ENCODE measurements at regions not wholly inside any gene's neighbourhood (a gene's known extent, or its start where the extent isn't known, plus 50 kb on each side); places are given as distances from the start of the nearest gene placed in this dataset.
"Not testable (repeated sequence)": the region's sequence is repeated elsewhere in the genome, so short reads cannot be mapped to it uniquely, and the experiment has no call there.

DNA sequence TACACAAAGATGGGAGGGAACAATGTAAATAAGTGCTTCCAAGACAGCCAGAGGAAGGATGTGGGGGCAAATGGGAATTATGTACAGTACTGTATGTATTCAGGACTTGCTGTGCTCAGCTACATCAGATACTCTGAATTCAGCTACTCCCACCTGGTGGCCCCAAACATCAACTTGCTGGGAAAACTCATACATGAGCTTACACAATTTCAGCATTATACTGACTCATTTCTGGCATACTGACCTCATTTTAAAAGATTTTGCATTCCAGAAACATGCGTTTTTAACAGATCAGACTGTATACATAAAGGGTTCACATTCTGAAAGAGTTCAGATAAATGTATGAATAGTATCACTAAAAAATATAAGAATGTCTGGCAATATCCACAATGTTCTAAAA is 59.7 kb downstream of the GPX5 start:
- no peak for DNase-seq (ENCODE audit: low read depth)

- no peak for DNase-seq (ENCODE audit: low read depth)
These were observed 60.6 kb downstream of the GPX5 start for GRCh38 chr6:28586324-28586723.

- DNase-seq (ENCODE audit: low read depth), result peak; percentile 61
These were observed 61.5 kb downstream of the GPX5 start for GRCh38 chr6:28586962-28587745.

GRCh38 chr6:28587746-28588075 is 62.0 kb downstream of the GPX5 start:
- no peak for DNase-seq (ENCODE audit: low read depth)

GRCh38 chr6:28588666-28589065 is 63.0 kb downstream of the GPX5 start:
- DNase-seq (ENCODE audit: low read depth), result no peak

GRCh38 chr6:28589234-28589956 is 63.7 kb downstream of the GPX5 start:
- DNase-seq (ENCODE audit: low read depth), result peak; percentile 15

GRCh38 chr6:28589957-28590349 is 64.3 kb downstream of the GPX5 start:
- no peak for DNase-seq (ENCODE audit: low read depth)

- no peak for DNase-seq (ENCODE audit: low read depth)
These were observed 71.6 kb downstream of the GPX5 start for GRCh38 chr6:28597217-28597835.

DNA sequence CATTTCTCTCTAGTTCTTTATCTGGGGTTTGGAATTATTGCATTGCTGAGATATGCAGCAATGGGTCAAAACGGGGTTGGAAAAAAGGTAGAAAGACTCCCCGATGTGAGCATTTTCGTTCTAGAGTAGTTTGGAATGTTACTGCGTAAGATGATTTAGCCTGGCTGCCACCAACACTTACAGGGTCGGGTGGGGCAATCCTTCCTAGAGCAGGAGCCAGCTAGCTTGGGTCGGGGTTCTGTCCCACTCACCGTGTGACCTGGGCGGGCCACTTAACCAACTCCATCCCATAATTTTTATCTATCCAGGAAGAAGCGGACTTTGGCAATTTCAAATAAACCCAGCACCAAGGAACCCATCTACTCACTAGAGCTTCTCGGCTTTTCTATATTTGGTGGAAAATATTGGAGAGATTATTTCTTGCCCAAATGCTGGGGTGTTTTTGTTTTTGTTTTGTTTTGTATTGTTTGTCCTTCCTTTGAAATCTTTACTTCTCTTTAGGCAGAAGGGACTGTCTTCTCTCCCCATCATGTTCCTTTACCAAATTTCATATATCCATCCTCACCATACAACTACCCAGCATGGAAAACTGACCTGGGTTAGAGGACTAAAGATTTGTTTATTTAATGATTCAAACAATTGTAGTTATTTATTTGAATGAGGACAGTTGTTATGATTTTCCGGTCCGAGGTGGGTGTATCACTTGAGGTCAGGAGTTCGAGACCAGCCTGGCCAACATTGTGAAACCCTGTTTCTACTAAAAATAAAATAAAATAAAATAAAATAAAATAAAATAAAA is 72.4 kb downstream of the GPX5 start:
- DNase-seq (ENCODE audit: low read depth), result no peak

DNA sequence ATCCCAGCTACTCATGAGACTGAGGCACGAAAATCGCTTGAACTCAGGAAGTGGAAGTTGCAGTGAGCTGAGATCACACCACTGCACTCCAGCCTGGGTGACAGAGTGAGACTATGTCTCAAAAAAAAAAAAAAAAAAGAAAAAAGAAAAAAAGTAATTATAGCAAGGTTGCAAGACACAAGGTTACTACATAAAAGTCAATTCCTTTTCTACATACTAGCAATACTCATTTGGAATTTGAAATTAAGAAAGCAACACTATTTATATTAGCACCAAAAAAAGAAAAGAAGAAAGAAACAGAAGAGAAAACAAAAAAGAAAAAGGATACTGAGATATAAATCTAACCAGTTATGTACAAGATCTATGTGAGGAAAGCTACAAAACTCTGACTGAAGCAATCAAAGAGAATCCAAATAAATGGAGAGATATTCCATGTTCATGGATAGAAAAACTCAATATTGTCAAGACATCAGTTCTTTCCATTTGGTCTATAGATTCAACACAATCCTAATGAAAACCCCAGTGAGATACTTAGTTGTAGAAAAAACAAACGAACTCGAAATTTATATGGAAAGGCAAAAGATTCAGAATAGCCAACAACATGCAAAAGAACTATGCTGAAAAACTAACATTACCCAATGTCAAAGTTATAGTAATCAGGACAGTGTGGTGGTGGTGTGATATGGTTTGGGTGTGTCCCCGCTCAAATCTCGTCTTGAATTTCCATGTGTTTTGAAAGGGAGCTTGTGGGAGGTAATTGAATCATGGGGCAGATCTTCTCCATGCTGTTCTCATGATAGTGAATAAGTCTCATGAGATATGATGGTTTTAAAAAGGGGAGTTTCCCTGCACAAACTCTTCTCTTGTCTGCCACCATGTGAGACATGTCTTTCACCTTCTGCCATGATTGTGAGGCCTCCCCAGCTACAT is 73.3 kb downstream of the GPX5 start:
- no peak for DNase-seq (ENCODE audit: low read depth)

DNA sequence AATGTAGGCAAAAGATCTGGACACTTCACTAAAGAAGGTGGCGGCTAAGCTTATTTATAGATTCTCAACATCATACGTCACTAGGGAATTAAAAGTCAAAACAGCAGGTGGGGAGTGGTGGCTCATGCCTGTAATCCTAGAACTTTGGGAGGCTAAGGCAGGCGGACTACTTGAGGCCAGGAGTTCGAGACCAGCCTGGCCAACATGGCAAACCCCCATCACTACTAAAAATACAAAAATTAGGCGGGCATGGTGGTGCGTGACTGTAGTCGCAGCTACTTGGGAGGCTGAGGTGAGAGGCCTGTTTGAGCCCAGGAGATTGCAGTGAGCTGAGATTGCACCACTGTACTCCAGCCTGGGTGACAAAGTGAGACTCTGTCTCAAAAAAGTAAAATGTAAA is 74.6 kb downstream of the GPX5 start:
- DNase-seq (ENCODE audit: low read depth), result no peak

DNA sequence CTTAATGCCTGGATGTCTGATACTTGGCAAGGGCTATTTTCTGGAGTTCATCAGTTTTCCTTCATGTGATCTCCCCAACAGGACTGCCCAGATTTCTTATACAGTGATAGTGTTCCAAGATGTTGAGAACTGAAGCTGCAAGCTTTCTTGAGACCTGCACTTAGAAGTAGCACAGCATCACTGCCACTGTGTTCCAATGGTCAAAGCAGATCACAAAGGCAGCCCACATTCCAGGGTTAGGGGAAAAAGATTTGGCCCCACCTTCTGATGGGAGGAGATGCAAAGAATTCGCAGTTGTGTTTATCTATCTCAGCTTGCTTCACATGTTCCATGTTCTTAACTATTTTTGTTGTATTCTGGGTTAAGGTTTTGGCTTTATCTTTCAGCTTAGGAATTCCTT is 78.2 kb downstream of the GPX5 start:
- no peak for DNase-seq (ENCODE audit: low read depth)

DNA sequence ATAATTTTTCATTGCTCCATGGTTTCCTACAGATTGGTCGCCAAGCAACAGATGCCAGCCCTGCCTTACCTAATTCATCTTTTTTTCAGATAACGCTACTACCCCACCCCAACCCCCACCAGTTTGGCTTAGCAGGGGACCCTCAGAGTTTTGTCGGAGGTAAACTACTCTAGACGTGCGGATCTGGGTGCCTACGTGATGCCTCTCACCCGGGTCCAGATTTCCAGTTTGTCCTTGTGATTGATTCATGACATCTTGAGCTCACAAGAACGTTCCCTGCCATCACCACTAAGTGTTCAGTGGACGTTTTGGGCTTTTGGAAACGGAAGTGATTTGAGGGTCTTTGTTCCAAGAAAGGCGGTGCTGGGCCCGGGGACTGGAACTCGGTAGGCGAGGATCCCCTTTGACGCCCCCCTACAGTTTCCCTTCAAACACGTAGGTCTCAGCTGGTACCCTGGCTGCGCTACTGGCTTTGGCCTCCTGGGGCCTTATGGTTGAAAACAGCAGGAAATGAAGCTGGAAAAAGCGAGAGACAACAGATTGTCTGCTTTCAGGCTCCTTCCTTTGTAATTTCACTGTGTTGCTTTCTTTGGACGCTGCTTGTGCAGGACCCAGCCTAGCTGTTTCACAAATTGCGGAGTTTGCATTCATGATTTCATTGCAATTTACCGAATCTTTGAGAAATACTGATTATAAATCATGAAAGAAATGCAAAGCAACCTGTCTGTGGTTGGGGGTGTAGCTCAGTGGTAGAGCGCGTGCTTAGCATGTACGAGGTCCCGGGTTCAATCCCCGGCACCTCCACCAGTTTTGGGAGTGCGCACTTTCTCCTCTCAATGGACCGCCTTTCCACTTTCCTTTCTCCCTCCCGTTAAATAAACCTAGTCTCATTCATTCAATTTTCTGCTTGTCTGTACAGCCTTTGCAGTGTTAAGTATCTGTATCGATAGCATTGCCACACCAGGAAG is 81.0 kb downstream of the GPX5 start:
- DNase-seq (ENCODE audit: low read depth), result no peak

DNA sequence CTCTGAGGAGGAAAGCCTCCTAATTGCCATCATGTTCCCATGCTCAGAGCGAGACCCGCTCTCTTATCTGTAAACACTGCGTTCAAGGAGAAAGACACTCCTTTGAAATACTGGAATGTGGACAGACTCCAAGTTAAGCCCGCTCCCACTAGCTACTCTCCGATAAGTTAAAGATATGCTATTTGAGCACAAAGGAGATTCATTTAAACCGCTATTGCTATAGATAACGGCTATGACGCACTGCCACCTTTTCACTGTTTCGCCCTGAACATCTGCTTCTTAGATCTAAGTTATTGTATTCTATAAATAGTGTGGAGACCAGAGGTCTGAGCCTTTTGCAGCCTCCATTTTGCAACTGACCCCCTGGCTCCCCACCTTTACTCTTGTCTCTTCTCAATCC is 82.3 kb downstream of the GPX5 start:
- DNase-seq (ENCODE audit: low read depth), result no peak

DNA sequence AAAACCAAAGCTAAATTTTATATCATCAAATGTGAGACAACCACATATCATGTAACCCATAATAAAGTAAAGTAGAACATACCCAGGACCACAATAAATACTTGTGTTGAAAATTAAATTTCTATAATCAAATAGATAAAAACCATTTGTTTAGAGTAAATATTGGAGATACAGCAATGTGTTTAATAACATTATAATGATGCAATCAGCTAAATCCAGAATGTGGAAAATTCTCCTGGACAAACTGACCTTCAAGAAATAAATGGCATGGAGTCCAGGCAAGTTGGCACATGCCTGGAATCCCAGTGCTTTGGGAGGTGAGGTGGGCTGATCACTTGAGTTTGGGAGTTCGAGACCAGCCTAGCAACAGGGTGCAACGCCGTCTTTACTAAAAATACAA is 84.0 kb downstream of the GPX5 start:
- no peak for DNase-seq (ENCODE audit: low read depth)

DNA sequence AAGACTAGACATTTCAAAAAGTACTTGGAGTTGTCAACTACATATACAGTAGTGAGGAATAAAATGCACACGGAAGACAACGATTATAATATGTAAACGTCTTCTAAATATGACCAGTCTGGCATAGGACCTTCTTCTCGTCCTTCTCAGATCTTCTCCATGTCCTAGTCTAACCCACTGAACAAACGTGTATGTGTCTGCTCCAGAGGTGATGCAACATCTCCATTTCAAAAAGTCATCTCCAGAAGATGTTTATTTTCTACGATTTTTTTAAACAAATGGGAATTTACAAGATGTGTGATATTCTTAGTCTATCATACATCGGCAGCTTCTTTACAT is 89.9 kb downstream of the GPX5 start:
- DNase-seq (ENCODE audit: low read depth), result no peak

- no peak for DNase-seq (ENCODE audit: low read depth)
These were observed 90.5 kb downstream of the GPX5 start for GRCh38 chr6:28615955-28616747.

DNA sequence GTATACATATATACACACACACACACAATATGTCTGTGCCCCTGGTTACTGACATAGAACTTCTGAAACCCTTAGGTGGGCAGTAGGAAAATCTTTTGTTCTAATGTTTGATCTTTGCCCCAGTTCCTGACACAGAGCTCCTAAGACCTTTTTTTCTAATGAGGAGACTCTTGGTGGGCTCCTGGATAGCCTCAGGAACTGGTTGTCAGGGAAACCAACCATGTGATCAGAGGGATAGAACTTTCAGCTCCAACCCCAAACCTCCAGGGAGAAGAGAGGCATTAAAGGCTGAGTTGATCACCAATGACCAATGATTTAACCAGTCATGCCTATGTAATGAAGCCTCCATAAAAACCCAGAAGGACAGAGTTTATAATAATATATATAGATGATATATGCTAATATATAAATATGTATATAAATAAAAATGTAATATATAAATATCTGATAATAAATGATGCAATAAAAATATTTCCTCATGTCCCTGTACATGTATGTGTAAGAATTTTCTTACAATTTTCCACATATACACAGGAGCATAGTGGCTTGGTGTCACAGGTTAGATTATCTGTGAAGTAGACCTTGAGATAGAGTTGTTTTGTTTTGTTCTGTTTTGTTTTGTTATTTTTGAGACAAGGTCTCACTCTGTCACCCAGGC is 93.3 kb downstream of the GPX5 start:
- DNase-seq (ENCODE audit: low read depth), result no peak

DNA sequence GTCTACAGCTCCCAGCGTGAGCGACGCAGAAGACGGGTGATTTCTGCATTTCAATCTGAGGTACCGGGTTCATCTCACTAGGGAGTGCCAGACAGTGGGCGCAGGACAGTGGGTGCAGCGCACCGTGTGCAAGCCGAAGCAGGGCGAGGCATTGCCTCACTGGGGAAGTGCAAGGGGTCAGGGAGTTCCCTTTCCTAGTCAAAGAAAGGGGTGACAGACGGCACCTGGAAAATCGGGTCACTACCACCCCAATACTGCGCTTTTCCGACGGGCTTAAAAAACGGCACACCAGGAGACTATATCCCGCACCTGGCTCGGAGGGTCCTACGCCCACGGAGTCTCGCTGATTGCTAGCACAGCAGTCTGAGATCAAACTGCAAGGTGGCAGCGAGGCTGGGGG is 95.6 kb downstream of the GPX5 start:
- DNase-seq (ENCODE audit: low read depth), result not testable (repeated sequence)

All from stimulated activated CD4-positive, alpha-beta T cell treated with anti-CD3 and anti-CD28 coated beads, Interleukin-2, amount 100 ng/mL, for 4 hours (primary cell).